ENCODE measurements at regions not wholly inside any gene's neighbourhood (a gene's known extent, or its start where the extent isn't known, plus 50 kb on each side); places are given as distances from the start of the nearest gene placed in this dataset.

DNA sequence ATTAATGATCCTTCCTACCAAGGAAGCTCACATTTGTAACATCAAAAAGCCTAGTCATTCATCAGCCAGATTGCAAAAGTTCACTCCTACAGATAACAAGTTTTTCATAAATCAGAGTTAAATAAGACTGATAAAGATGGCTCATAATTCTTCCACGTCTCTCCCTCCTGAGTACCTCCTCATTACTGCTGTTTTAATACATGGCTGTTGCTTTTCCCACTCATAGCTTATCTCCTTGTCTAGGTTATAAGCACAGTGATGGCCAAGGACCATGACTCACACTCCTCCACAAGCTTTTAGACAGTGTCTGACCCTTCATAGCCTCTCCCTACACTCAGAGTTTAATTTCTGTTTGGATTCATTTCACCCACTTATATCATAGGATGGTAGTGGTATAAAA lies 100.9 kb upstream of the MON1B start:
- no peak overlapping the region for H3K4me3 ChIP-seq (ENCODE audit: low read depth, low read length, poor library complexity, severe bottlenecking)
- TF ChIP-seq, protein P1, sequence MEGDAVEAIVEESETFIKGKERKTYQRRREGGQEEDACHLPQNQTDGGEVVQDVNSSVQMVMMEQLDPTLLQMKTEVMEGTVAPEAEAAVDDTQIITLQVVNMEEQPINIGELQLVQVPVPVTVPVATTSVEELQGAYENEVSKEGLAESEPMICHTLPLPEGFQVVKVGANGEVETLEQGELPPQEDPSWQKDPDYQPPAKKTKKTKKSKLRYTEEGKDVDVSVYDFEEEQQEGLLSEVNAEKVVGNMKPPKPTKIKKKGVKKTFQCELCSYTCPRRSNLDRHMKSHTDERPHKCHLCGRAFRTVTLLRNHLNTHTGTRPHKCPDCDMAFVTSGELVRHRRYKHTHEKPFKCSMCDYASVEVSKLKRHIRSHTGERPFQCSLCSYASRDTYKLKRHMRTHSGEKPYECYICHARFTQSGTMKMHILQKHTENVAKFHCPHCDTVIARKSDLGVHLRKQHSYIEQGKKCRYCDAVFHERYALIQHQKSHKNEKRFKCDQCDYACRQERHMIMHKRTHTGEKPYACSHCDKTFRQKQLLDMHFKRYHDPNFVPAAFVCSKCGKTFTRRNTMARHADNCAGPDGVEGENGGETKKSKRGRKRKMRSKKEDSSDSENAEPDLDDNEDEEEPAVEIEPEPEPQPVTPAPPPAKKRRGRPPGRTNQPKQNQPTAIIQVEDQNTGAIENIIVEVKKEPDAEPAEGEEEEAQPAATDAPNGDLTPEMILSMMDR (conservative IDR thresholded peaks at IDR 0.05; ENCODE audit: low read depth, low read length): no peak
- no peak for TF ChIP-seq EZH2 (IDR thresholded peaks at IDR 0.05; ENCODE audit: borderline replicate concordance, low read depth, low read length, poor library complexity, severe bottlenecking)
- CTCF ChIA-PET: no interaction called here
- DNase-seq (ENCODE audit: low spot score): no peak
- no TSS peak for BruUV-seq (replicated peaks)
- no peaks in the 10 kb centered on the region for H3K36me3 ChIP-seq (ENCODE audit: insufficient read depth, low read length, poor library complexity, severe bottlenecking)
- H3K27ac ChIP-seq (ENCODE audit: low read depth, low read length, poor library complexity, severe bottlenecking): no peak overlapping the region
- H3K4me1 ChIP-seq (ENCODE audit: insufficient read depth, low read length, poor library complexity, severe bottlenecking): no peaks in the 10 kb centered on the region
- peaks cover 15% of the 10 kb centered on the region for H3K27me3 ChIP-seq (replicated peaks; ENCODE audit: insufficient read depth, low read depth, low read length, poor library complexity)
- H3K9me3 ChIP-seq (ENCODE audit: low read depth, low read length, poor library complexity, severe bottlenecking): no peaks in the 10 kb centered on the region
- intact Hi-C loops (cut with micrococcal nuclease; ENCODE audit: unreplicated experiment): no loop called here
- POLR2A ChIA-PET (ENCODE audit: low non-redundant PET): no interaction called here

DNA sequence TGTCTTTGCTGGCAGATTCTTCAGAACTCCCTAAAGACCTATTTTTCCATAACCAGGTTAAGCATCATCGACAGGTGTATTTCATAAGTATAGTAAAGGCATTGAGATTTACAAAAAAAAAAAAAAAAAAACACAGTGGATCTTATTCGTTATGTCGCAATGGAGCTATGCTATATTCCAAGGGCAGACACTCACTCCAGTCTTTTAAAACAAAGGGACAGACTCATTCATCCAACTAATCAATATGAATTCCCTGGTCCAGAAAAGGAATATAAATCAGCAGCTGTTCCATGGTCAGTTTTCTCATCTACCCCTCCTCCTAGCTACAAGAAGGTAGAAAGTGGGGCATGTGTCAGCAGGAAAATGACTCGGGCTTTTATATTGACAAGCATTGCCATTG lies 97.7 kb upstream of the MON1B start:
- no peak for TF ChIP-seq EZH2 (IDR thresholded peaks at IDR 0.05; ENCODE audit: borderline replicate concordance, low read depth, low read length, poor library complexity, severe bottlenecking)
- intact Hi-C loops (cut with micrococcal nuclease; ENCODE audit: unreplicated experiment): no loop called here
- ChIA-PET CTCF (no interaction called here), POLR2A (ENCODE audit: low non-redundant PET) (no interaction called here)
- peaks cover 4% of the 10 kb centered on the region for H3K27me3 ChIP-seq (replicated peaks; ENCODE audit: insufficient read depth, low read depth, low read length, poor library complexity)
- no peak overlapping the region for H3K4me3 ChIP-seq (ENCODE audit: low read depth, low read length, poor library complexity, severe bottlenecking)
- H3K9me3 ChIP-seq (ENCODE audit: low read depth, low read length, poor library complexity, severe bottlenecking): no peaks in the 10 kb centered on the region
- no peak for DNase-seq (ENCODE audit: low spot score)
- no TSS peak for BruUV-seq (replicated peaks)
- no peaks in the 10 kb centered on the region for H3K4me1 ChIP-seq (ENCODE audit: insufficient read depth, low read length, poor library complexity, severe bottlenecking)
- H3K27ac ChIP-seq (ENCODE audit: low read depth, low read length, poor library complexity, severe bottlenecking): no peak overlapping the region
- no peaks in the 10 kb centered on the region for H3K36me3 ChIP-seq (ENCODE audit: insufficient read depth, low read length, poor library complexity, severe bottlenecking)

DNA sequence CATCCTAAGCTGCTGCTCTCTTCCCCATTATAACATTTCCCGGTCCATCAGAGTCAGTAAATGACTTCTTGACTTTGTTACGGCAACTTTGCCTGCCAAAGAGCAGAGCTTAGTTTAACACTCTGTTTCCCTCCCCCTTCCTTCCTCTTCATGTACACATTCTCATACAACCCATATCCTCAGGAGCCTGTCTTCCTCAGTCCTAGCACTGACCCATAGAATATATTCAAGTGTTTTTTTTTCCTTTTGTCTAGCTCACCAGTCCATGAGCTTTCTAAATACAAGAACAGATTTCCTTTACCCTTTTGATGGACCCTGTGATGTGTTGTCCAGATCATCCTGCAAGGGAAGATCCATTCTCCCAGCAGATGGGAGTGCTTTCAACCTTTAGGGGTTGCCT lies 97.0 kb upstream of the MON1B start:
- no peaks in the 10 kb centered on the region for H3K4me1 ChIP-seq (ENCODE audit: insufficient read depth, low read length, poor library complexity, severe bottlenecking)
- no peak overlapping the region for H3K27ac ChIP-seq (ENCODE audit: low read depth, low read length, poor library complexity, severe bottlenecking)
- H3K36me3 ChIP-seq (ENCODE audit: insufficient read depth, low read length, poor library complexity, severe bottlenecking): no peaks in the 10 kb centered on the region
- H3K27me3 ChIP-seq (replicated peaks; ENCODE audit: insufficient read depth, low read depth, low read length, poor library complexity): peaks cover 4% of the 10 kb centered on the region
- DNase-seq (ENCODE audit: low spot score): no peak
- no peak overlapping the region for H3K4me3 ChIP-seq (ENCODE audit: low read depth, low read length, poor library complexity, severe bottlenecking)
- BruUV-seq (replicated peaks): no TSS peak
- ChIA-PET POLR2A (ENCODE audit: low non-redundant PET) (no interaction called here), CTCF (no interaction called here)
- H3K9me3 ChIP-seq (ENCODE audit: low read depth, low read length, poor library complexity, severe bottlenecking): no peaks in the 10 kb centered on the region
- intact Hi-C loops (cut with micrococcal nuclease; ENCODE audit: unreplicated experiment): no loop called here
- TF ChIP-seq, protein P1 (conservative IDR thresholded peaks at IDR 0.05; ENCODE audit: low read depth, low read length): no peak
- TF ChIP-seq EZH2 (IDR thresholded peaks at IDR 0.05; ENCODE audit: borderline replicate concordance, low read depth, low read length, poor library complexity, severe bottlenecking): no peak

DNA sequence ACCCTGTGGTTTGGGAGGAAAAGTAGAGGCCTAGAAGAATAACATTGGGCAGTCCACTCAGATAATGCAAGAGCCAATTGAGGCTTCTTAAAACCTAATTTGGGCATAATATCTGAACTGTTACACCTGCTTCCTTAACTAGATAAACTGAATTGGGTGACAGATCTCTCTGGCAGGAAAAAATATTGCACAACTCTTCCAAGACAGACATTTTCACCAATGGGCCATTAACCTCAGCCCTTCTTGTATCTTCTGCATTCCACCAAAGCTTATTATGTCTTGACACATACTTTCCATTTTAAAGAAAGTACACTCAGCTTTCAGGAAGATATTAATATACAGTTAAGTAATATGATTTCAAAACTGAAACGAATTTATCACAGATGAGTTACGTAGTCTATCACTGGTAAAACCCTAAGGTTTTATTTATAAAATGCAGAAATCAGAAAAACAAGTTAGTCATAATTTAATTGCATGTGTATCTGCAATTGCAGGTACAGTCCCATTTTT lies 79.9 kb upstream of the MON1B start:
- no peaks in the 10 kb centered on the region for H3K36me3 ChIP-seq (ENCODE audit: insufficient read depth, low read length, poor library complexity, severe bottlenecking)
- intact Hi-C loops (cut with micrococcal nuclease; ENCODE audit: unreplicated experiment): no loop called here

More for the DNA sequence above, 79.9 kb upstream of the MON1B start:
- POLR2A ChIA-PET (ENCODE audit: low non-redundant PET): no interaction called here
- H3K9me3 ChIP-seq (ENCODE audit: low read depth, low read length, poor library complexity, severe bottlenecking): no peaks in the 10 kb centered on the region
- TF ChIP-seq, protein P1 (conservative IDR thresholded peaks at IDR 0.05; ENCODE audit: low read depth, low read length): no peak
- no peak for TF ChIP-seq EZH2 (IDR thresholded peaks at IDR 0.05; ENCODE audit: borderline replicate concordance, low read depth, low read length, poor library complexity, severe bottlenecking)
- H3K4me3 ChIP-seq (ENCODE audit: low read depth, low read length, poor library complexity, severe bottlenecking): no peak overlapping the region
- no peak overlapping the region for H3K27ac ChIP-seq (ENCODE audit: low read depth, low read length, poor library complexity, severe bottlenecking)
- CTCF ChIA-PET: no interaction called here
- no peaks in the 10 kb centered on the region for H3K4me1 ChIP-seq (ENCODE audit: insufficient read depth, low read length, poor library complexity, severe bottlenecking)
- peaks cover 10% of the 10 kb centered on the region for H3K27me3 ChIP-seq (replicated peaks; ENCODE audit: insufficient read depth, low read depth, low read length, poor library complexity)
- no TSS peak for BruUV-seq (replicated peaks)
- no peak for DNase-seq (ENCODE audit: low spot score)
